ENCODE measurements at regions not wholly inside any gene's neighbourhood (a gene's known extent, or its start where the extent isn't known, plus 50 kb on each side); places are given as distances from the start of the nearest gene placed in this dataset.

GRCh38 chr20:11165789-11166188, 492.0 kb upstream of the JAG1 start:
- no peak overlapping the region for H3K4me2 ChIP-seq (ENCODE audit: low read depth, low read length)
- dilution Hi-C loops (cut with HindIII; ENCODE audit: low sequenced_read_pairs, unreplicated experiment) (no loop called here), intact Hi-C loops (cut with micrococcal nuclease) (no loop called here), in situ Hi-C loops (cut with MboI; ENCODE audit: low sequenced_read_pairs) (no loop called here)
- H4K91ac ChIP-seq (ENCODE audit: insufficient read depth, low read depth, low read length), result no peak overlapping the region
- H2AK9ac ChIP-seq (replicated peaks; ENCODE audit: low read depth, low read length, poor library complexity), result no peak overlapping the region
- H4K8ac ChIP-seq (ENCODE audit: low read depth in 2 of 2, low read length in 2 of 2), result no peak overlapping the region
- CTCF ChIA-PET, result interaction anchor here (1.0 kb wide), 1 partner anchor 40 kb away, joined by 3 read pairs; no protein-coding TSS in a partner anchor
- no peak for DNase-seq
- no peak for TF ChIP-seq BHLHE40 (IDR thresholded peaks at IDR 0.05; ENCODE audit: low read depth, low read length)
- no peak for TF ChIP-seq CTCF (conservative IDR thresholded peaks at IDR 0.05; ENCODE audit: low read depth, low read length)
- TF ChIP-seq FOS (IDR thresholded peaks at IDR 0.05; ENCODE audit: low read depth, low read length), result no peak
- TF ChIP-seq NFE2L2 (IDR thresholded peaks at IDR 0.05; ENCODE audit: low read depth, low read length), result no peak
- TF ChIP-seq RFX5 (IDR thresholded peaks at IDR 0.05; ENCODE audit: low read depth, low read length), result no peak
- TF ChIP-seq ELK1 (IDR thresholded peaks at IDR 0.05; ENCODE audit: borderline replicate concordance, low read depth, low read length), result no peak
- TF ChIP-seq MAZ (IDR thresholded peaks at IDR 0.05; ENCODE audit: borderline replicate concordance, low read depth, low read length), result no peak
- TF ChIP-seq CEBPB (IDR thresholded peaks at IDR 0.05; ENCODE audit: low read depth, low read length), result no peak
- no peak for TF ChIP-seq MXI1 (IDR thresholded peaks at IDR 0.05; ENCODE audit: borderline replicate concordance, low read depth, low read length)
- no peak for TF ChIP-seq POLR2A (IDR thresholded peaks at IDR 0.05; ENCODE audit: low read depth, low read length)
- no peak for TF ChIP-seq CHD1 (IDR thresholded peaks at IDR 0.05; ENCODE audit: low read depth, low read length)
- TF ChIP-seq RCOR1 (IDR thresholded peaks at IDR 0.05; ENCODE audit: insufficient replicate concordance, low read length), result no peak
- no peak for TF ChIP-seq RAD21 (IDR thresholded peaks at IDR 0.05; ENCODE audit: low read length)
- no peak for TF ChIP-seq SMC3 (IDR thresholded peaks at IDR 0.05; ENCODE audit: low read depth, low read length)
- no peak for TF ChIP-seq MAFK (IDR thresholded peaks at IDR 0.05; ENCODE audit: low read depth, low read length)
- no peak overlapping the region for H3K23ac ChIP-seq (ENCODE audit: low read depth, low read length)
- no peak overlapping the region for H3K4me3 ChIP-seq (ENCODE audit: insufficient read depth, low read depth, low read length)
- no peak overlapping the region for H2BK5ac ChIP-seq (ENCODE audit: low read depth, low read length, poor library complexity, severe bottlenecking)
- ATAC-seq (ENCODE audit: low read depth), result no peak
- H3K9me3 ChIP-seq (ENCODE audit: control insufficient read depth, insufficient read depth, low read length), result no peaks in the 10 kb centered on the region
- no peaks in the 10 kb centered on the region for H3K27me3 ChIP-seq (ENCODE audit: control insufficient read depth, insufficient read depth, low read length)
- no peak overlapping the region for H3K27ac ChIP-seq (ENCODE audit: insufficient read depth, low read length)
- H3K14ac ChIP-seq (replicated peaks; ENCODE audit: low read depth, low read length), result no peak overlapping the region
- H2AFZ ChIP-seq (replicated peaks; ENCODE audit: low read length, poor library complexity), result no peak overlapping the region
- H3K4ac ChIP-seq (ENCODE audit: low read depth, low read length), result no peak overlapping the region
- H3K4me1 ChIP-seq (ENCODE audit: control insufficient read depth, insufficient read depth, low read length), result peaks cover 5% of the 10 kb centered on the region; the same call in 1 of the 2 replicates
- POLR2A ChIA-PET (ENCODE audit: unreplicated experiment), result no interaction called here
- no peaks in the 10 kb centered on the region for H3K79me1 ChIP-seq (ENCODE audit: low read depth in 1 of 2, low read length in 2 of 2)
- no peak overlapping the region for H2BK15ac ChIP-seq (ENCODE audit: low read depth, low read length)
- no peak overlapping the region for H2AK5ac ChIP-seq (ENCODE audit: low read depth, low read length)
- no TSS peak for BruUV-seq (replicated peaks)
- no peak overlapping the region for H3K18ac ChIP-seq (ENCODE audit: low read depth, low read length)
- H3K9me1 ChIP-seq (ENCODE audit: insufficient read depth, low read length), result no peaks in the 10 kb centered on the region
- H3K56ac ChIP-seq (ENCODE audit: extremely low read depth, insufficient read depth, low read length), result no peak overlapping the region
- no peak overlapping the region for H2BK20ac ChIP-seq (ENCODE audit: low read depth, low read length)
- no peak overlapping the region for H4K5ac ChIP-seq (ENCODE audit: low read depth, low read length)
- H3K36me3 ChIP-seq (ENCODE audit: control insufficient read depth, insufficient read depth, low read length), result no peaks in the 10 kb centered on the region
- H2BK120ac ChIP-seq (ENCODE audit: low read depth, low read length), result no peak overlapping the region
- WGBS, 2 experiments (ENCODE audit: extremely low coverage in 2 of 2, insufficient read length in 1 of 2), result no CpG with 5 or more reads among the region's 1 CpG
- no peaks in the 10 kb centered on the region for H4K20me1 ChIP-seq (ENCODE audit: insufficient read depth, low read length)
- H3K9ac ChIP-seq (ENCODE audit: low read depth, low read length), result no peak overlapping the region
